ENCODE measurements at regions not wholly inside any gene's neighbourhood (a gene's known extent, or its start where the extent isn't known, plus 50 kb on each side); places are given as distances from the start of the nearest gene placed in this dataset.

GRCh38 chr11:26219183-26220117 lies 112.5 kb upstream of the ANO3 start:
- TF ChIP-seq, protein P1, sequence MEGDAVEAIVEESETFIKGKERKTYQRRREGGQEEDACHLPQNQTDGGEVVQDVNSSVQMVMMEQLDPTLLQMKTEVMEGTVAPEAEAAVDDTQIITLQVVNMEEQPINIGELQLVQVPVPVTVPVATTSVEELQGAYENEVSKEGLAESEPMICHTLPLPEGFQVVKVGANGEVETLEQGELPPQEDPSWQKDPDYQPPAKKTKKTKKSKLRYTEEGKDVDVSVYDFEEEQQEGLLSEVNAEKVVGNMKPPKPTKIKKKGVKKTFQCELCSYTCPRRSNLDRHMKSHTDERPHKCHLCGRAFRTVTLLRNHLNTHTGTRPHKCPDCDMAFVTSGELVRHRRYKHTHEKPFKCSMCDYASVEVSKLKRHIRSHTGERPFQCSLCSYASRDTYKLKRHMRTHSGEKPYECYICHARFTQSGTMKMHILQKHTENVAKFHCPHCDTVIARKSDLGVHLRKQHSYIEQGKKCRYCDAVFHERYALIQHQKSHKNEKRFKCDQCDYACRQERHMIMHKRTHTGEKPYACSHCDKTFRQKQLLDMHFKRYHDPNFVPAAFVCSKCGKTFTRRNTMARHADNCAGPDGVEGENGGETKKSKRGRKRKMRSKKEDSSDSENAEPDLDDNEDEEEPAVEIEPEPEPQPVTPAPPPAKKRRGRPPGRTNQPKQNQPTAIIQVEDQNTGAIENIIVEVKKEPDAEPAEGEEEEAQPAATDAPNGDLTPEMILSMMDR (IDR thresholded peaks at IDR 0.05; ENCODE audit: borderline replicate concordance, extremely low read depth, low read length, poor library complexity, severe bottlenecking), result no peak
- no peak for TF ChIP-seq EZH2 (IDR thresholded peaks at IDR 0.05; ENCODE audit: borderline replicate concordance, low read depth, low read length, severe bottlenecking)

Data from DND-41 (cell line).